ENCODE measurements at regions not wholly inside any gene's neighbourhood (a gene's known extent, or its start where the extent isn't known, plus 50 kb on each side); places are given as distances from the start of the nearest gene placed in this dataset.
"Not testable (repeated sequence)": the region's sequence is repeated elsewhere in the genome, so short reads cannot be mapped to it uniquely, and the experiment has no call there.

DNA sequence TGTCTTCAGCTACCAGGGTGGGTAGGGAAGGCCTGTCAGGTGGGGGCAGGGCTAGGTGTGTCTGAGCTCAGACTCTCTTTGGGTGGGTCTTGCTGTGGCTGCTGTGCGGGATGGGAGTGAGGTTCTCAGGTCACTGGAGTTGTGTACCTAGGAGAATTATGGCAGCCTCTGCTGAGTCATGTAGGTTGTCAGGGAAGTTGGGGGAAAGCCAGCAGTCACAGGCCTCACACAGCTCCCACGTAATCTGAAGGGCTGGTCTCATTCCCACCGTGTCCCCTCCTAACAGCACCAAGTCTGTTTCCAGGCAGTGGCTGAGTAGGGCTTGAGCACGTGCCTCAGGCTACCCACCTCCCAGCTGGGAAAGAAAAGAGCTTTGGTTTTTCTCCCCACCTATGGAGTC lies 67.0 kb downstream of the CHCHD4 start:
- no peak for DNase-seq

DNA sequence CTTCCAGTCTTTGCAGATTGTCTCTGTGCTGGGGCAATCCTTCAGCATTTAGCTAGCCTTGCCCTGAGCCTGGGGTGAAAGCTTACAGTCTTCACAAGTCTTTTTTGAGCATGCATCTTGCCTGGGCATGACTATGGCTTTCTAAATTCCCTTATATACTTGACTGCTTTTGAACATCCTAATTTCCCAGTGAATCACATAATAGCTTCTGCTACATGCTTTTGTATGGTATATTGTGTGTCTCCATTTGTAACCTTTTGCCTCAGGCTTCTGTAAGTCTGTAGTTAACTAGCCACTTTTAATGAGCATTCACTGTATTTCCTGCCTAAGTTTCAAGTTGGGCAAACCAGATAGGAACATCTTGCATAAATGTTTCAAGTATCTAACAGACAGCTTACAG lies 76.8 kb downstream of the CHCHD4 start:
- DNase-seq, result no peak

DNA sequence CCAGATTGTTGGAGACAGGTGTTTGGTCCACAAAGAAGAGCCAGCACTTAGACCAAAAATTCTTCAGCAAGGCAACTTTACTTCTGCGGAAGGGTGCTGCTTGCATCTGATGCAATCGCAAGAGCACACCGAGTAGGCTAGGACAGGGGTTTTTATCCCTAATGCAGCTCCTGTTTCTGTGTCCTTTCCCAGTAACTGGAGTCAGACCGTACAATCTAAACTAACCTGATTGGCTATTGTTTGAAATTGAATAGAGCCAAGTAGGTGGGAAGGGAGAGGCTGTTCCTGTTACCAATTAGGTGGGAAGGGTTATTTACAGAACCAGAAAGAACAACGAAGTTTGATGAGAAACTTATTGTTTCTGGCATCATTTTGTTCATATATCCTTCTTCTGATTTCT lies 77.6 kb downstream of the CHCHD4 start:
- DNase-seq, result peak; percentile 41

DNA sequence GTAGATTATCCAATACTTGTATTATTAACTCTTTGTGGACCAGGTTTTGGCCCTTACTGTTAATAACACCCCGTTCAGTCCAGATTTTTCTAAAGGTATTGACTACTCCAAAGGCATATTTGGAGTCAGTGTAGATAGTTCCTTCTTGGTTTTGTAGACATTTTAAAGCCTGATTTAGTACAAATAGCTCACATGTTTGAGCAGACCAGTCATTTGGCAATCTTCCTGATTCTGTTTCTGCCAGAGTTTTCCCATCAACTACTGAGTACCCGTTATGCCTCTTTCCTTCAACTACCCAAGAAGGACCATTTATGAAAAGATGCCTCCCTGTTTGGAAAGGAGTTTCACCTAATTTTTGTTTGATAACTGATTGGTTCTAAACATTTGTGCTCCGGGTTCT lies 82.0 kb downstream of the CHCHD4 start:
- no peak for DNase-seq

DNA sequence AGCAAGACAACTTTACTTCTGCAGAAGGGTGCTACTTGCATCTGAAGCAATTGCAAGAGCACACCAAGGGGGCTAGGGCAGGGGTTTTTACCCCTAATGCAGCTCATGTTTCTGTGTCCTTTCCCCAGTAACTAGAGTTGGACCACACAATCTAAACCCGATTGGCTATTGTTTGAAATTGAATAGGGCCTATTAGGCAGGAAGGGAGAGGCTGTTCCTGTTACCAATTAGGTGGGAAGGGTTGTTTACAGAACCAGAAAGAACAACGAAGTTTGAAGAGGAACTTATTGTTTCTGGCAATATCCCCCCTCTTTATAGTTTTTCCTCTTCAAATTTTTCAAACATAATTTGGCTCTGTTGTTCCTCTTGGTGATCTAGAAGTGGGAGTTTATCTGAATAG lies 85.5 kb downstream of the CHCHD4 start:
- peak; percentile 91 for DNase-seq

DNA sequence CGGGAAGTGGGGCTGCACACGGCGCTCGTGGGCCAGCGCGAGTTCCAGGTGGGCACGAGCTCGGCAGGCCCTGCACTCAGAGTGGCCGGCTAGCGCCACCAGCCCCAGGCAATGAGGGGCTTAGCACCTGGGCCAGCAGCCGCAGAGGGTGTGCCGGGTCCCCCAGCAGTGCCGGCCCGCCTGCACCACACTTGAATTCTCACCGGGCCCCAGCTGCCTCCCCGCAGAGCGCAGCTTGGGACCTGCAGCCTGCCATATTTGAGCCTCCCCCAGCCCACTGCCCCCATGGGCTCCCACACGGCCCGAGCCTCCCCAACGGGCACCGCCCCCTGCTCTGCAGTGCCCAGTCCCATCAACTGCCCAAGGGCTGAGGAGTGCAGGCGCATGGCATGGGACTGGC lies 87.5 kb downstream of the CHCHD4 start:
- no peak for DNase-seq

DNA sequence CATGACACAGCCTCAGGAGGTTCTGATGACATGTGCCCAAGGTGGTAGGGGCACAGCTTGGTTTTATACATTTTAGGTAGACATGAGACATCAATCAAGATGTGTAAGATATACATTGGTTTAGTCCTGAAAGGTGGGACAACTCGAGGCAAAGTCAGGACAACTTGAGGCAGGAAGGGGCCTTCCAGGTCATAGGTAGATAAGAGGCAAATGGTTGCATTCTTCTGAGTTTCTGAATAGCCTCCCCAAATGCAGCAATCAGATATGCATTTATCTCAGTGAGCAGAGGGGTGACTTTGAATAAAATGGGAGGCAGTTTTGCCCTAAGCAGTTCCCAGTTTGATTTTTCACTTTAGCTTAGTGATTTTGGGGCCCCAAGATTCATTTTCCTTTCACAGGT lies 91.6 kb downstream of the CHCHD4 start:
- no peak for DNase-seq

DNA sequence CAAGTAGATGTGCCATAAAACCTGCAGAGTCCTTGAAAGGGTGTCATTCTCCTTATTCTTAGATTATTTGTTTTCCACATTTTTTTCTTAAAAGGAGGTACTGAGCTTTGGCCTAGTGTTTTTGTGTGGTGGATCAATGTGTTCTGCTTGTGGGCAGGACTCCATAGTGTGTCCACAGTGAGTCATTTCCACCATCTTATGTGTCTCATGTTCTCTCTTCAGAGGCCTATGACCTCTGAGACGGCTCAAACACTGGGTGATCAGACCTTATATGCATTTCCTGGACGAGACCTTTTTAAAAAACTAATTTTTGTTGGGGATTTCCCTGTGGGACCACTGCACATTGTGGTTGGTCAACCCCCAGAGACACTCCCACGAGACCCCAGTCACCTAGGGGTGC lies 93.4 kb downstream of the CHCHD4 start:
- no peak for DNase-seq

DNA sequence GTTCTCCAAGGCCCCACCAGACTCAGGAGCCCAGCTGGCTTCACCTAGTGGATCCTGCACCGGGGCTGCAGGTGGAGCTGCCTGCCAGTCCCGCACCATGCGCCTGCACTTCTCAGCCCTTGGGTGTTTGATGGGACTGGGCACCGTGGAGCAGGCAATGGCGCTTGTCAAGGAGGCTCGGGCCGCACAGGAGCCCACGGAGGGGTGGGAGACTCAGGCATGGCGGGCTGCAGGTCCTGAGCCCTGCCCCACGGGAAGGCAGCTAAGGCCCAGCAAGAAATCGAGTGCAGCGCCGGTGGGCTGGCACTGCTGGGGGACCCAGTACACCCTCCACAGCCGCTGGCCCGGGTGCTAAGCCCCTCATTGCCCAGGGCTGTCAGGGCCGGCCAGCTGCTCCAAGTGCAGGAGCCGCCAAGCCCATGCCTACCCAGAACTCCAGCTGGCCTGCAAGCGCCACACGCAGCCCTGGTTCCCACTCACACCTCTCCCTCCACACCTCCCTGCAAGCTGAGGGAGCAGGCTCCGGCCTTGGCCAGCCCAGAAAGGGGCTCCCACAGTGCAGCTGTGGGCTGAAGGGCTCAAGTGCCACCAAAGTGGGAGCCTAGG lies 95.2 kb downstream of the CHCHD4 start:
- DNase-seq, result not testable (repeated sequence)

DNA sequence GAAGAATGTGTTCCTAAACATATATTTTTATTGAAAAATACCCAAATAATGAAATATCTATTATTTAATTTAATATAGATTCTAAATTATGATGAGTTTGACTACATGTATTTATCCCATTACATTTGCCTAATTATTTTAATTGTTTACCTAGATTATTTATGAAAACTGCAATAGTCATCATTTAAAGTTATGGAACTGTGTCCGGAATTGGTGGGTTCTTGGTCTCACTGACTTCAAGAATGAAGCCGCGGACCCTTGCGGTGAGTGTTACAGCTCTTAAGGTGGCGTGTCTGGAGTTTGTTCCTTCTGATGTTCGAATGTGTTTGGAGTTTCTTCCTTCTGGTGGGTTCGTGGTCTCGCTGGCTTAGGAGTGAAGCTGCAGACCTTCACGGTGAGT lies 96.5 kb downstream of the CHCHD4 start:
- DNase-seq, result not testable (repeated sequence)

DNA sequence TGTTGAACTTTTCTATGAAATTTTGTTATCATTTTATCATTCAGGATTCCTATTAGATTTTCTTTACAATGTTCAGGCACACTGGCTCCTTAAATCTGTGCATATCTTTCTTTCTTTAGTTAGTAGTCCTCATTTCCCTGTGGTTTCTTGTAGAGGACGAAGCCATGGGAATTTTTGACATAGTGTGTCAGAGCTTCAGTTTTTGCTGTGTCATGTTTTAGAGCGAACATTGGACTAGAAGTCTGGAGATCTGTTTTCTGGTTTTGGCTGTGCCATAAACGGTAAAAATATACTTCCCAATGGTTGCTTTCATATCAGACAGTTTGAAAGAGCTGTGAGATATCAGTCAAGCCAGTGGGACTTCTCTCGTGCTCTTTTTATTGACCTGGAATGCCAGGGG lies 105.2 kb downstream of the CHCHD4 start:
- no peak for DNase-seq

DNA sequence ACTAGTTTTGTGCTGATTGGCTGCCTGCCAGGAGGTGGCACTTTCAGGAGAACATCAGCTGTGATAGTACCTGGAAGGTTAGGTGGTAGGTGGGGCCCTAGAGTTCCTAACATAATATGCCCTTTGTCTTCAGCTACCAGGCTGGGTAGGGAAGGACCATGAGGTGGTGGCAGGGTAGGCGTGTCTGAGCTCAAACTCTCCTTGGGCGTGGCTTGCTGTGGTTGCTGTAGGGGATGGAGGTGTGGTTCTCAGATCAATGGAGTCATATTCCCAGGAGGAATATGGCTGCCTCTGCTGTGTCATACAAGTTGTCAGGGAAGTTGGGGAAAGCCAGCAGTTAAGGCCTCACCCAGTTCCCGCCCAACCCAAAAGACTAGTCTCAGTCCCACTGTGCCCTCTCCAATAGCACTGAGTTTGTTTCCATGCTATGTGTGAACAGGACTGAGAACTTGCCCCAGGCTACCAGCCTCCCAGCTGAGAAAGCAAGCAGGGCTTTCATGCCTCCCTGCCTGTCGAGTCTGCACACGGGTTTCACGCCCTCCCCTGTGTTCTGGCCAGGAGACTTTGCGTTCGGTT lies 107.7 kb downstream of the CHCHD4 start:
- no peak for DNase-seq

DNA sequence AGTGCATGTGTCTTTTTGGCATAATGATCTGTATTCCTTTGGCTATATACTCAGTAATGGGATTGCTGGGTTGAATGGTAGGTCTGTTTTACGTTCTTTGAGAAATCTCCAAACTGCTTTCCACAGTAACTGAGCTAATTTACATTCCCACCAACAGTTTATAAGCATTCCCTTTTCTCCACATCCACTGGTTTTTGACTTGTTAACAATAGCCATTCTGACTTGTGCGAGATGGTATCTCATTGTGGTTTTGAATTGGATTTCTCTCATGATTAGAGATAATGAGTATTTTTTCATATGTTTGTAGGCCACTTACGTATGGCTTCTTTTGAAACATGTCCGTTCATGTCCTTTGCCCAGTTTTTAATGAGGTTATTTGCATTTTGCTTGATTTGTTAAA lies 117.7 kb downstream of the CHCHD4 start:
- DNase-seq, result no peak

DNA sequence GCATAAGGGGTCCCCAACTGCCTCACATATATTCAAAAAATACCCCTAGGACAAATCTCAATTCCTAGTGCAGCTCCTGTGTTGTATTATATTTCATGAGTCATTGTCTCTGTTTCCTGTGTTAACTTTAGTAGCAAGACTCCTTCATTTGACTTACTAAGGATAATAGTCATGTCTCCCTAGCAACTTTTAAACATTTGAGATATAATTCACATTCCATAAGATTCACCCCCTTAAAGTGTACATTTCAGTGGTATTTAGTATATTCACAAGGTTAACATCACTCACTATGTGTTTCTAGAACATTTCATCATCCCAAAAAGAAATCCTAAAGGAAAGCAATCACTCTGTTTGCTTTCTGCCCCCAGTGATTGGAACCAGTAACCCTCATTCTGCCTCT lies 121.3 kb upstream of the WNT7A start:
- DNase-seq, result no peak

DNA sequence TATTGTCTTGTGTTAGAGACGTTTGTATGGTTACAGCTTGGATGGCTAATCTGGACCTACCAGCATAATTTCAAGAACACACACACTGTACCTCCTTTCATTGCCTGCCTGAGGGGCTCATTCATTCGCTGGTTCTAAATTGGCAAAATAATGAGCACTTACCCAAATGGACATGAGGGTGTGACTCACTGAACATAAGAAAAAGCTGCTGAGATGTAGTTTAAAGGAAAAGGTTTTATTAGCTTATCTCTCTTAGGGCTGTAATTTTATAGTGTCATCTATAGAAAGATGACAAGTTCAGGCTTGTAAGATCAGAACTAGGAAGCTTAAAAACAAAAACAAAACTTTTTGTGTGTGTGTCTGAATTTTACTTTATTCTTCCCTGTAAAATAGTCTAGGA lies 120.7 kb upstream of the WNT7A start:
- no peak for DNase-seq

DNA sequence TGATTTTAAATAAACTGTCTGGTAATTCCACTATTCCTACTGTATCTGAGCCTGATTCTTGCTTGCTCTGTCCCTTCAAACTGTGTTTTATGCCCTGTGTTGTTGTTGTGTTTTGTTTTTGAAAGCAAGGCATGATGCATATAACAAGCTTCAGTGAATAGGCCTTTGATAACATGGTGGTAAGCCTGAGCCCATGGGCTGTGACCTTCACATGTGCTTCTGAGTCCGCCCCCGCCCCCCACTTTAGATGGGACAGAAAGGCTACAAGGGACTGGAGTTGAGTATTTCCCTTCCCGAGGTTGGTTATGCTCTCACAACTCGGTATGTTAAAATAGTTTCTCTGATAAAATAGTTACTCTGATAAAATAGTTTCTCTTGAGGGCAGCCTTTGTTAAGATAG lies 119.0 kb upstream of the WNT7A start:
- no peak for DNase-seq

DNA sequence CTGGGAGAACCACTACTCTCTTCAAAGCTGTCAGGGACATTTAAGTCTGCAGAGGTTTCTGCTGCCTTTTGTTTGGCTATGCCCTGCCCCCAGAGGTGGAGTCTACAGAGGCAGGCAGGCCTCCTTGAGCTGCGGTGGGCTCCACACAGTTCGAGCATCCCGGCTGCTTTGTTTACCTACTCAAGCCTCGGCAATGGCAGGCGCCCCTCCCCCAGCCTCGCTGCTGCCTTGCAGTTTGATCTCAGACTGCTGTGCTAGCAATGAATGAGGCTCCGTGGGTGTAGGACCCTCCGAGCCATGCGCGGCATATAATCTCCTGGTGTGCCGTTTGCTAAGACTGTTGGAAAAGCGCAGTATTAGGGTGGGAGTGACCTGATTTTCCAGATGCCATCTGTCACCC lies 115.3 kb upstream of the WNT7A start:
- not testable (repeated sequence) for DNase-seq

DNA sequence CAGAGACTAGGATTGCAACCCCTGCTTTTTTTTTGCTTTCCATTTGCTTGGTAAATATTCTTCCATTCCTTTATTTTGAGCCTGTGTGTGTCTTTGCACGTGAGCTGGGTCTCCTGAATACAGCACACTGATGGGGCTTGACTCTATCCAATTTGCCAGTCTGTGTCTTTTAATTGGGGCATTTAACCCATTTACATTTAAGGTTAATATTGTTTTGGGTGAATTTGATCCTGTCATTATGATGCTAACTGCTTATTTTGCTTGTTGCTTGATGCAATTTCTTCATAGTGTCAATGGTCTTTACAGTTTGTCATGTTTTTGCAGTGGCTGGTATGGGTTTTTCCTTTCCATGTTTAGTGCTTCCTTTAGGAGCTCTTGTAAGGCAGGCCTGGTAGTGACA lies 109.1 kb upstream of the WNT7A start:
- not testable (repeated sequence) for DNase-seq

DNA sequence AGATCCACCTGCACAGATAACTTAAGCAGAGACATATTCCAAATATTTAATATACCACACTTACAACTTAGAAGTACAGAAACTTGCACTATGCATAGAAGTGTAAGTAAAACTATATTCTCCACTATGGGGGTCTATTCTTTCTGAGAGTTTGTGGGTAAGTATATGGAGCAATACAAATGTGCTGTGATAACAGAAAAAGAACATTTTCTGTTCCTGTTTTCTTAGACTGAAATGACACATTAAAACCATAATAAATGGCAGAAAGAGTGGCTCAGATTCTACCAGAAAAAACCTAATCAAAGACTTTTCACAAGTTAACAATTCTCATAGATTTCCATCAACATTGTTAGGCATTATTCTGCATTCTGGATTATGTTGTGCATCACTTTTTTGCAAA lies 96.6 kb upstream of the WNT7A start:
- no peak for DNase-seq

DNA sequence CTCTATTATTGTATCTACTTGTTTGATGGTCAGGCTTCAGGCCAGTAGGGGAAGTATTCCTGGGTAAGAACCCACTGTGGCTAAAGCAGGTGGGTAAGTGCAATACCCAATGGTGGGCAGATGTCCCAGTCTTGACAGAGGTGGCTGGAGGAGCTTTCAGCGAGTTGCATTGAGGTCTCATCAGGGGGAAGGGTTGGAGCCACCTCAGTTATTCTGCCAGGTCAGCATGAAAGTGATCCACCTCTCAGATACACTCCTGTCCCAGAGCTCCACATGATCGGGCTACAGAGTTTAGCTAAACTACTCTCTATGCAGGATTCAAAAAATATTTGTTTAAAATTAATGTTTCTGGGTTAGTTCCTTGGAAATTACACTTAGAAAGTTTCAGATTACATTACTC lies 95.8 kb upstream of the WNT7A start:
- DNase-seq, result no peak

DNA sequence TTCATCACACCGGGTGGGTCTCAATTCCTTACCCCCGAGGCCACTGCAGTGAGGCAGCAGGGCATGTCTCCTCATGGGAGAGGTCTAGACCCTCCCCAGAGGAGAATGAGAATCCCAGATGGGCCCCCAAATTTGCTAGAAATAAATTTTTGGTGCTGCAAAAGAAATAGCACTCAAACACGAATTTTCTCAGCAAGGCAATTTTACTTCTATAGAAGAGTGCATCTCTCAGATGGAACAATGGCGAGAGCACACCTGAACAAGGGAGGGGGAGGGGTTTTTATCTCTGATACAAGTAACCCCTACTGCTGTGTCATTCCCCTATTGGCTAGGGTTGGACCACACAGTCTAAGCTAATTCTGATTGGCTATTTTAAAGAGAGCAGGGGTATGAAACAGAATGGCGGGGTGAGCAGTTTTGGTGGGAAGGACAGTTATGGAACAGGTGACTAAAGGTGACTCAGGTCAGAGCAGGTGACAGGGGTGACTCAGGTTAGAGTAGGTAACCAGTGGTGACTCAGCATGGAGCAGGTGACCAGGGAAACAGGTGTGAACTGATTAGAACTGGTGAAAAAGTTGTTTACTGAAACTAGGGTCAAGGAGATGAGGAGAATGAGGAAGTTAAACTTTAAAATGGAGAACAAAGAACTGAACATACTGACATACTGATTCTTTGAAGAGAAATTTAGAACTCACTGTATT lies 93.0 kb upstream of the WNT7A start:
- no peak for DNase-seq

DNA sequence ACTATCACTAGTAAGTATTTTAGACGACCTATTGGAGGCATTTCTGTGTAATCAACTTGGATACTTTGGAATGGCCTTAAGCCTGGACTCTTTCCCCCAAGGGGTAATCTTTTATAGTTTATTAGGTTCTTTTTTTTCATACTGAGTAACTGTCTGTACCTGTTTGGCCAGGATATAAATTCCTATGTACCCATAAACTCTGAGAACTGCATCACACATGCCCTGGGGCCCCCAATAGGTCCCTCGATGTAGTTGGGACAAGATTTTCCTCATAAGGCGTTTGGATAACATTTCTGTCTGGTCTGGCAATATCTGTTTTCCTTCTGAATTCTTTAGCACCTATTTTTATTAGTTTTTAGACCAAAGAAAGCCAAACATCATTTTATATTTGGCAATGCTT lies 86.4 kb upstream of the WNT7A start:
- DNase-seq, result no peak

DNA sequence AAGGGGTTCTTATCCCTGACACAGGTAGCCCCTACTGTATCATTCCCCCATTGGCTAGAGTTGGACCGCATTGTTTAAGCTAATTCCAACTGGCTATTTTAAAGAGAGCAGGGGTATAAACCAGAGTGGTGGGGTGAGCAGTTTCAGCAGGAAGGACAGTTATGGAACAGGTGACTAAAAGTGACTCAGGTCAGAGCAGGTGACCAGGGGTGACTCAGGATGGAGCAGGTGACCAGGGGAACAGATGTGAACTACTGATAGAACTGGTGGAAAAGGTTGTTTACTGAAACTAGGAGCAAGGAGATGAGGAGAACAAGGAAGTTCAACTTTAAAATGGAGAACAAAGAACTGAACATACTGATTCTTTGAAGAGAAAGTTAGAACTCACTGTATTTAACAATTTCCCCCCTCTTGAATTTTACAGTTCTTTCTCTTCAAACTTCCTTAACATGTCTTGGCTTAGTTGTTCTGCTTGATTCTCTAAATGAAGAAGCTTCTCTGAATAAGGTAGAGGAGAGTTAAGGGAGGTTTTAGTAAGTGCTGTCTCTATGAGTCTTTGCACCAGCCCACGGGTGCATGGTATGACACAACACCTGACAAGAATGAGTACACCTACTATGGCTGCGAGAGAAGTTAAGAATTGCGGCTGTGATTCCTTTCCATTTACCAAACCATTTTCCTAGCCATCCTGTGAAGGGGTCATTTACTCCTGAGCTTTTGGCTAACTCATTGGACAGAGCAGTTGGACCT lies 83.4 kb upstream of the WNT7A start:
- DNase-seq, result no peak

All from NCI-H748 treated with DMSO at 0.1 percent for 48 hours (cell line).